OCI-LY7 (cell line): ENCODE measurements at regions not wholly inside any gene's neighbourhood (a gene's known extent, or its start where the extent isn't known, plus 50 kb on each side); places are given as distances from the start of the nearest gene placed in this dataset.

ENCODE experiments used
- BruUV-seq: library from RNA; stranded (reverse); fragments of 400-500 nt; replicated peaks from 2 replicates; lab custom pipeline; 2021; lab: Mats Ljungman, UMichigan
- CTCF ChIA-PET: fragments of 300-600 bp; sonication (Branson Sonifier 250); formaldehyde crosslinking; loops from one replicate; lab custom pipeline; 2022; ENCODE audit warnings: antibody characterized with exemption; ENCODE audit not compliant: unreplicated experiment; lab: Charles Lee
- POLR2A ChIA-PET: fragments of 300-600 bp; sonication (Branson Sonifier 250); formaldehyde crosslinking; loops from one replicate; lab custom pipeline; 2022; ENCODE audit warnings: antibody characterized with exemption; lab: Charles Lee
- DNase-seq: peaks from one replicate; pipeline ENCODE4 v3.0.0-alpha.2; 2015; ENCODE audit warnings: low spot score
- H2AFZ ChIP-seq: fragments of 200-600 bp; sonication (generic), shearing (Covaris generic); 2 replicates; pipeline ENCODE4 v1.6.1; 2014; ENCODE audit warnings: mild to moderate bottlenecking, antibody characterized with exemption, low read length, moderate library complexity
- H3K27ac ChIP-seq: fragments of 200-600 bp; sonication (generic); 2 replicates; pipeline ENCODE4 v1.5.1; 2014; ENCODE audit warnings: mixed run types, low read depth, mild to moderate bottlenecking, moderate library complexity, low read length, inconsistent platforms; ENCODE audit not compliant: poor library complexity, severe bottlenecking
- H3K36me3 ChIP-seq: fragments of 200-600 bp; sonication (generic); 2 replicates; pipeline ENCODE4 v1.6.1; 2014; ENCODE audit warnings: mild to moderate bottlenecking, antibody characterized with exemption, low read length, moderate library complexity, mixed read lengths; ENCODE audit not compliant: insufficient read depth
- H3K4me1 ChIP-seq: fragments of 200-600 bp; sonication (generic); 2 replicates; pipeline ENCODE4 v1.5.1; 2014; ENCODE audit warnings: mild to moderate bottlenecking, low read length; ENCODE audit not compliant: insufficient read depth, poor library complexity, severe bottlenecking
- H3K4me2 ChIP-seq: fragments of 200-600 bp; sonication (generic); 2 replicates; pipeline ENCODE4 v1.6.1; 2014; ENCODE audit warnings: mild to moderate bottlenecking, low read length
- H3K4me3 ChIP-seq: fragments of 200-600 bp; sonication (generic); 2 replicates; pipeline ENCODE4 v1.5.1; 2014; ENCODE audit warnings: mild to moderate bottlenecking, low read depth, low read length; ENCODE audit not compliant: poor library complexity, severe bottlenecking
- H3K79me2 ChIP-seq: fragments of 200-600 bp; sonication (generic); 2 replicates; pipeline ENCODE4 v1.6.1; 2016; ENCODE audit warnings: low read depth, mild to moderate bottlenecking, low read length, moderate library complexity, mixed read lengths; ENCODE audit not compliant: insufficient read depth
- H3K9me2 ChIP-seq: fragments of 200-600 bp; sonication (generic); 2 replicates; pipeline ENCODE4 v1.6.1; 2016; ENCODE audit warnings: mild to moderate bottlenecking, low read length, mixed read lengths; ENCODE audit not compliant: insufficient read depth
- H3K9me3 ChIP-seq: fragments of 200-600 bp; sonication (generic); 2 replicates; pipeline ENCODE4 v1.6.1; 2014; ENCODE audit warnings: mild to moderate bottlenecking, mixed run types, low read length, mixed read lengths
- H4K20me1 ChIP-seq: fragments of 200-600 bp; sonication (generic); 2 replicates; pipeline ENCODE4 v1.6.1; 2014; ENCODE audit warnings: mild to moderate bottlenecking, antibody characterized with exemption, low read length, moderate library complexity, mixed read lengths; ENCODE audit not compliant: insufficient read depth
- CTCF ChIP-seq: fragments of 200-600 bp; sonication (generic); conservative IDR thresholded peaks from 2 replicates; pipeline ENCODE4 v1.5.1; 2014; ENCODE audit warnings: mild to moderate bottlenecking, antibody characterized with exemption, low read length, moderate library complexity, mixed read lengths
- EZH2phosphoT487 ChIP-seq: fragments of 200-600 bp; sonication (generic); IDR thresholded peaks from 2 replicates; pipeline ENCODE4 v1.6.1; 2018; ENCODE audit warnings: low read depth, borderline replicate concordance, mild to moderate bottlenecking, mixed run types, antibody characterized with exemption, low read length, moderate library complexity, mixed read lengths
- intact Hi-C: fragments of 100-400 bp; cut with micrococcal nuclease; formaldehyde crosslinking; loops from one replicate; pipeline ENCODE4 v1.10.0; 2022; ENCODE audit not compliant: unreplicated experiment

- intact Hi-C loops = no loop called here
- Histone ChIP-seq H3K79me2 (no peaks in the 10 kb centered on the region), H3K36me3 (no peaks in the 10 kb centered on the region), H2AFZ (no peak overlapping the region), H3K9me3 (no peaks in the 10 kb centered on the region), H3K9me2 (no peaks in the 10 kb centered on the region), H3K27ac (no peak overlapping the region), H3K4me2 (no peak overlapping the region), H3K4me3 (no peak overlapping the region), H4K20me1 (no peaks in the 10 kb centered on the region), H3K4me1 (no peaks in the 10 kb centered on the region)
- ChIA-PET POLR2A (no interaction called here), CTCF (no interaction called here)
- no peak for DNase-seq
- no TSS peak for BruUV-seq
- no peak for TF ChIP-seq CTCF
- no peak for TF ChIP-seq EZH2phosphoT487
These were observed 421.7 kb downstream of the VRK1 start for GRCh38 chr14:97218691-97219430.

GRCh38 chr14:97219431-97220017 lies 422.3 kb downstream of the VRK1 start:
- Histone ChIP-seq H3K27ac (no peak overlapping the region), H3K79me2 (no peaks in the 10 kb centered on the region), H3K36me3 (no peaks in the 10 kb centered on the region), H3K9me2 (no peaks in the 10 kb centered on the region), H3K9me3 (no peaks in the 10 kb centered on the region), H3K4me3 (no peak overlapping the region), H3K4me2 (no peak overlapping the region), H2AFZ (no peak overlapping the region), H4K20me1 (no peaks in the 10 kb centered on the region), H3K4me1 (no peaks in the 10 kb centered on the region)
- ChIA-PET POLR2A (no interaction called here), CTCF (no interaction called here)
- intact Hi-C loops = no loop called here
- BruUV-seq = no TSS peak
- no peak for TF ChIP-seq EZH2phosphoT487
- no peak for TF ChIP-seq CTCF
- no peak for DNase-seq
